ENCODE measurements at regions not wholly inside any gene's neighbourhood (a gene's known extent, or its start where the extent isn't known, plus 50 kb on each side); places are given as distances from the start of the nearest gene placed in this dataset.

- no peaks in the 10 kb centered on the region; the same call in 1 of the 2 replicates for H3K36me3 Mint-ChIP-seq (ENCODE audit: low read depth)
- H3K9me3 Mint-ChIP-seq: no peaks in the 10 kb centered on the region
- DNase-seq: no peak
- peaks cover 63% of the 10 kb centered on the region for H3K27me3 Mint-ChIP-seq (ENCODE audit: insufficient read depth)
- no peak overlapping the region for H3K4me3 Mint-ChIP-seq
- H3K27ac Mint-ChIP-seq: no peak overlapping the region
- no peak for TF ChIP-seq CTCF (IDR thresholded peaks at IDR 0.05)
- H3K4me1 Mint-ChIP-seq (ENCODE audit: low read depth): peaks cover 8% of the 10 kb centered on the region
These were observed 142.4 kb upstream of the ETS2 start for GRCh38 chr21:38663282-38663681.

GRCh38 chr21:38664315-38664714, 141.4 kb upstream of the ETS2 start:
- no peak for TF ChIP-seq CTCF (IDR thresholded peaks at IDR 0.05)
- Mint-ChIP-seq H3K4me3 (no peak overlapping the region), H3K36me3 (ENCODE audit: low read depth) (no peaks in the 10 kb centered on the region; the same call in 1 of the 2 replicates), H3K27ac (no peak overlapping the region), H3K9me3 (no peaks in the 10 kb centered on the region), H3K4me1 (ENCODE audit: low read depth) (peaks cover 8% of the 10 kb centered on the region), H3K27me3 (ENCODE audit: insufficient read depth) (peaks cover 64% of the 10 kb centered on the region)
- DNase-seq: no peak

GRCh38 chr21:38664841-38665240, 140.9 kb upstream of the ETS2 start:
- H3K4me3 Mint-ChIP-seq: no peak overlapping the region
- H3K36me3 Mint-ChIP-seq (ENCODE audit: low read depth): no peaks in the 10 kb centered on the region; the same call in 1 of the 2 replicates
- TF ChIP-seq CTCF (IDR thresholded peaks at IDR 0.05): no peak
- H3K9me3 Mint-ChIP-seq: no peaks in the 10 kb centered on the region
- DNase-seq: no peak
- no peak overlapping the region for H3K27ac Mint-ChIP-seq
- H3K27me3 Mint-ChIP-seq (ENCODE audit: insufficient read depth): peaks cover 60% of the 10 kb centered on the region
- H3K4me1 Mint-ChIP-seq (ENCODE audit: low read depth): peaks cover 8% of the 10 kb centered on the region

- H3K9me3 Mint-ChIP-seq: no peaks in the 10 kb centered on the region
- no peak overlapping the region for H3K27ac Mint-ChIP-seq
- TF ChIP-seq CTCF (IDR thresholded peaks at IDR 0.05): no peak
- peaks cover 56% of the 10 kb centered on the region for H3K27me3 Mint-ChIP-seq (ENCODE audit: insufficient read depth)
- DNase-seq: no peak
- no peak overlapping the region for H3K4me3 Mint-ChIP-seq
- no peaks in the 10 kb centered on the region for H3K36me3 Mint-ChIP-seq (ENCODE audit: low read depth)
- no peaks in the 10 kb centered on the region for H3K4me1 Mint-ChIP-seq (ENCODE audit: low read depth)
These were observed 138.3 kb upstream of the ETS2 start for GRCh38 chr21:38667291-38667870.

GRCh38 chr21:38668067-38668466, 137.7 kb upstream of the ETS2 start:
- no peak for TF ChIP-seq CTCF (IDR thresholded peaks at IDR 0.05)
- no peaks in the 10 kb centered on the region for H3K9me3 Mint-ChIP-seq
- peaks cover 56% of the 10 kb centered on the region for H3K27me3 Mint-ChIP-seq (ENCODE audit: insufficient read depth)
- H3K27ac Mint-ChIP-seq: no peak overlapping the region
- H3K4me1 Mint-ChIP-seq (ENCODE audit: low read depth): no peaks in the 10 kb centered on the region
- H3K36me3 Mint-ChIP-seq (ENCODE audit: low read depth): no peaks in the 10 kb centered on the region
- no peak overlapping the region for H3K4me3 Mint-ChIP-seq
- DNase-seq: no peak

GRCh38 chr21:38668541-38668940, 137.2 kb upstream of the ETS2 start:
- H3K9me3 Mint-ChIP-seq: no peaks in the 10 kb centered on the region
- H3K27ac Mint-ChIP-seq: no peak overlapping the region
- no peak for TF ChIP-seq CTCF (IDR thresholded peaks at IDR 0.05)
- no peaks in the 10 kb centered on the region for H3K36me3 Mint-ChIP-seq (ENCODE audit: low read depth)
- no peaks in the 10 kb centered on the region for H3K4me1 Mint-ChIP-seq (ENCODE audit: low read depth)
- H3K27me3 Mint-ChIP-seq (ENCODE audit: insufficient read depth): peaks cover 56% of the 10 kb centered on the region
- H3K4me3 Mint-ChIP-seq: no peak overlapping the region
- no peak for DNase-seq

Measured in HFFc6 (cell line).